ENCODE measurements at regions not wholly inside any gene's neighbourhood (a gene's known extent, or its start where the extent isn't known, plus 50 kb on each side); places are given as distances from the start of the nearest gene placed in this dataset.

DNA sequence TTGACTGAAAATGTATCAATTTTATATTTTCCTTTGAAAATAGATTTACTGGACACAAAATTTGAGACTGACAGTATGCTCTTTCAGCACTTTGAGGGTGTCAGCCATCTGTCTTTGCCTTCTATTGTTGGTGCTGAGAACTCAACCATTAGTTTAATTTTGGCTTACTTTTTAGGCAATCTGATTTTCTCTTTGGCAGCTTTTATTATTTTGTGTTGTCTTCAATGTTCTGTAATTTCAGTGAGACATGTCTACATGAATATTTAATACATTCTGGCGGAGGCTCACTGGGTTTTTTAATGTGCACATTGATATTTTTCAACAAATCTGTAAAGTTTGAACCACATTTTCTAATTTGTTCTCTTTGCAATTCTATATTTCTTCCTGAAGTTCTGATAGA is 648.6 kb downstream of the C6orf118 start:
- TF ChIP-seq BHLHE40 (IDR thresholded peaks at IDR 0.05; ENCODE audit: borderline replicate concordance) (no peak), TARDBP (IDR thresholded peaks at IDR 0.05) (no peak), ELF4 (IDR thresholded peaks at IDR 0.05) (no peak), FOXK2 (IDR thresholded peaks at IDR 0.05) (no peak), CTBP1 (IDR thresholded peaks at IDR 0.05; ENCODE audit: borderline replicate concordance) (no peak), SP1 (IDR thresholded peaks at IDR 0.05) (no peak), ZNF384 (IDR thresholded peaks at IDR 0.05) (no peak), FOXA1 (IDR thresholded peaks at IDR 0.05) (no peak), HDGF (IDR thresholded peaks at IDR 0.05; ENCODE audit: borderline replicate concordance) (no peak), SUZ12 (IDR thresholded peaks at IDR 0.05) (no peak), FOXM1 (IDR thresholded peaks at IDR 0.05; ENCODE audit: borderline replicate concordance) (no peak), ARNT (IDR thresholded peaks at IDR 0.05) (no peak), NFRKB (IDR thresholded peaks at IDR 0.05) (no peak)

Data from HEK293T (cell line).